Stomach (tissue), 8 donors: ENCODE measurements at regions not wholly inside any gene's neighbourhood (a gene's known extent, or its start where the extent isn't known, plus 50 kb on each side); places are given as distances from the start of the nearest gene placed in this dataset.

Experiments used
- DNase-seq, 2 donors: peaks; one replicate each; pipeline versions ENCODE4 v3.0.0 to v3.0.0-alpha.2; 2013 to 2019
- H3K27ac ChIP-seq, 5 donors: fragments of 200-600 bp in 4 of 5; sonication (generic) in 4 of 5; one replicate each; pipeline ENCODE4 v1.5.1; 2013 to 2019; ENCODE audit warnings: mild to moderate bottlenecking in 1 of 5, moderate library complexity in 1 of 5
- H3K27me3 ChIP-seq, 3 donors: fragments of 200-600 bp; sonication (generic); one replicate each; pipeline ENCODE4 v1.5.1; 2017 to 2019; ENCODE audit warnings: mixed run types in 1 of 3
- H3K36me3 ChIP-seq, 4 donors: fragments of 200-600 bp; sonication (generic); 1 replicate in 3 of 4; 2 replicates in 1 of 4; pipeline ENCODE4 v1.5.1; 2016 to 2019
- H3K4me1 ChIP-seq, 4 donors: fragments of 200-600 bp; sonication (generic); one replicate each; pipeline ENCODE4 v1.5.1; 2016 to 2019
- H3K4me3 ChIP-seq, 4 donors: fragments of 200-600 bp; sonication (generic) in 3 of 4; one replicate each; pipeline ENCODE4 v1.5.1; 2016 to 2019; ENCODE audit warnings: mild to moderate bottlenecking in 1 of 4
- H3K9me3 ChIP-seq, 4 donors: fragments of 200-600 bp; sonication (generic); one replicate each; pipeline ENCODE4 v1.5.1; 2016 to 2019
- EP300 ChIP-seq: sonication (generic); formaldehyde crosslinking; IDR thresholded peaks from one replicate; pipeline ENCODE4 v1.6.1; 2017; ENCODE audit warnings: antibody characterized with exemption
- POLR2A ChIP-seq, 4 donors: fragments of 450-650 bp; IDR thresholded peaks; one replicate each; pipeline ENCODE4 v1.6.1; 2016; ENCODE audit warnings: antibody characterized with exemption in 4 of 4, control low read depth in 2 of 4, mild to moderate bottlenecking in 1 of 4, moderate library complexity in 1 of 4
- POLR2AphosphoS5 ChIP-seq, 3 donors: sonication (generic); formaldehyde crosslinking; IDR thresholded peaks; one replicate each; pipeline ENCODE4 v1.6.1; 2016; ENCODE audit warnings: antibody characterized with exemption in 3 of 3
- WGBS, 5 donors: extraction: QIAGEN DNeasy Blood & Tissue Kit in 3 of 5; methylation state at CpG; one replicate each; pipeline versions ENCODE4 v1.1.5 to v1.1.7; 2013 to 2018; 5-methylcytosine and 5-hydroxymethylcytosine counted together
- intact Hi-C: fragments of 100-400 bp; cut with DNase I; formaldehyde crosslinking; loops from one replicate; pipeline ENCODE4 v1.15.1; 2023; ENCODE audit warnings: low total_unique reads
- TF ChIP-seq, protein P1 (sequence below), 7 experiments: fragments of 450-650 bp in 4 of 7; fragments of 200-600 bp in 3 of 7; sonication (generic) in 3 of 7; IDR thresholded peaks; one replicate each; pipeline ENCODE4 v1.5.1; 2016 to 2019; ENCODE audit warnings: antibody characterized with exemption in 7 of 7, control low read depth in 2 of 7, mild to moderate bottlenecking in 1 of 7
- donor health status: healthy with polysubstance abuse.
- donor health status: Bipolar disorder and iron deficiency.
- donor health status: healthy.

GRCh38 chr13:80618781-80619180 is 277.9 kb upstream of the SPRY2 start:
- H3K9me3 ChIP-seq = no peaks in the 10 kb centered on the region
- no peak overlapping the region for H3K27ac ChIP-seq
- no peaks in the 10 kb centered on the region for H3K4me1 ChIP-seq
- intact Hi-C loops = no loop called here
- DNase-seq = no peak
- H3K4me3 ChIP-seq = no peak overlapping the region
- 0 to 90% (median 40%) methylated on average over 1 of the region's 1 CpG for WGBS, 5 donors
- TF ChIP-seq EP300 = no peak
- TF ChIP-seq, protein P1, sequence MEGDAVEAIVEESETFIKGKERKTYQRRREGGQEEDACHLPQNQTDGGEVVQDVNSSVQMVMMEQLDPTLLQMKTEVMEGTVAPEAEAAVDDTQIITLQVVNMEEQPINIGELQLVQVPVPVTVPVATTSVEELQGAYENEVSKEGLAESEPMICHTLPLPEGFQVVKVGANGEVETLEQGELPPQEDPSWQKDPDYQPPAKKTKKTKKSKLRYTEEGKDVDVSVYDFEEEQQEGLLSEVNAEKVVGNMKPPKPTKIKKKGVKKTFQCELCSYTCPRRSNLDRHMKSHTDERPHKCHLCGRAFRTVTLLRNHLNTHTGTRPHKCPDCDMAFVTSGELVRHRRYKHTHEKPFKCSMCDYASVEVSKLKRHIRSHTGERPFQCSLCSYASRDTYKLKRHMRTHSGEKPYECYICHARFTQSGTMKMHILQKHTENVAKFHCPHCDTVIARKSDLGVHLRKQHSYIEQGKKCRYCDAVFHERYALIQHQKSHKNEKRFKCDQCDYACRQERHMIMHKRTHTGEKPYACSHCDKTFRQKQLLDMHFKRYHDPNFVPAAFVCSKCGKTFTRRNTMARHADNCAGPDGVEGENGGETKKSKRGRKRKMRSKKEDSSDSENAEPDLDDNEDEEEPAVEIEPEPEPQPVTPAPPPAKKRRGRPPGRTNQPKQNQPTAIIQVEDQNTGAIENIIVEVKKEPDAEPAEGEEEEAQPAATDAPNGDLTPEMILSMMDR (IDR thresholded peaks at IDR 0.05) = no peak
- no peak for TF ChIP-seq POLR2A (IDR thresholded peaks at IDR 0.05)
- TF ChIP-seq POLR2AphosphoS5 (IDR thresholded peaks at IDR 0.05) = no peak
- H3K36me3 ChIP-seq = no peaks in the 10 kb centered on the region
- no peaks in the 10 kb centered on the region for H3K27me3 ChIP-seq

DNA sequence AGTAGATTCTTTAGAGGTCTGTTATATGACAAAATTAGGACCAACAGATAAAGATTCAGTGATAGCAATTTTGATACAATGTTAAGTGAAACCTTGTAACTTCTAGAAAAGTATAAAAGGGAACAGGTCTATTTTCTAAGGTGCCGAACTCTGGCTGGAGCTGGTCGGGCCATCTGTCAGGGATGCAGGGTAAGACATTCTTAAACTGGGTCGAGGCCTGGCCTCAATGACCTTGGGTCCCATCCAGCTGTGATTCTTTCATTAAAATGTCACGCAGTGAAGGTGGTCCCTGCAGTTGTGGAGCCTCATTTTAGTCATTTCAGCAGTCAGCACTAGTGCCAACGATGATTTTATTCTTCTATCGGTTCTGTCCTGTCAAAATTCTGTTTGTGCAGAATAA is 271.9 kb upstream of the SPRY2 start:
- Histone ChIP-seq H3K9me3 (no peaks in the 10 kb centered on the region), H3K4me1 (no peaks in the 10 kb centered on the region), H3K27me3 (no peaks in the 10 kb centered on the region), H3K4me3 (no peak overlapping the region), H3K27ac (no peak overlapping the region), H3K36me3 (no peaks in the 10 kb centered on the region)
- intact Hi-C loops = no loop called here
- 72 to 86% (median 76%) methylated on average over 6 of the region's 6 CpGs for WGBS, 5 donors
- DNase-seq = no peak
- TF ChIP-seq EP300 (no peak), POLR2AphosphoS5 (IDR thresholded peaks at IDR 0.05) (no peak), POLR2A (IDR thresholded peaks at IDR 0.05) (no peak)
- TF ChIP-seq, protein P1 (IDR thresholded peaks at IDR 0.05) = no peak

GRCh38 chr13:80611310-80611709 is 270.4 kb upstream of the SPRY2 start:
- Histone ChIP-seq H3K9me3 (no peaks in the 10 kb centered on the region), H3K4me1 (no peaks in the 10 kb centered on the region), H3K4me3 (no peak overlapping the region), H3K27ac (no peak overlapping the region), H3K27me3 (no peaks in the 10 kb centered on the region), H3K36me3 (no peaks in the 10 kb centered on the region)
- no peak for DNase-seq
- TF ChIP-seq POLR2A (IDR thresholded peaks at IDR 0.05) (no peak), POLR2AphosphoS5 (IDR thresholded peaks at IDR 0.05) (no peak), EP300 (no peak)
- TF ChIP-seq, protein P1 (IDR thresholded peaks at IDR 0.05) = no peak
- 97 to 100% (median 100%) methylated on average over 1 of the region's 1 CpG for WGBS, 5 donors
- intact Hi-C loops = no loop called here

- H3K27ac ChIP-seq = no peak overlapping the region
- no peaks in the 10 kb centered on the region for H3K4me1 ChIP-seq
Observed at GRCh38 chr13:80605716-80606115, 264.8 kb upstream of the SPRY2 start.

More at GRCh38 chr13:80605716-80606115, 264.8 kb upstream of the SPRY2 start:
- no peaks in the 10 kb centered on the region for H3K36me3 ChIP-seq
- H3K4me3 ChIP-seq = no peak overlapping the region
- TF ChIP-seq POLR2A (IDR thresholded peaks at IDR 0.05) (no peak), EP300 (no peak), POLR2AphosphoS5 (IDR thresholded peaks at IDR 0.05) (no peak)
- TF ChIP-seq, protein P1 (IDR thresholded peaks at IDR 0.05) = no peak
- intact Hi-C loops = no loop called here
- no peaks in the 10 kb centered on the region for H3K9me3 ChIP-seq
- no peaks in the 10 kb centered on the region for H3K27me3 ChIP-seq
- DNase-seq = no peak
